GM11168 (cell line): ENCODE measurements at regions not wholly inside any gene's neighbourhood (a gene's known extent, or its start where the extent isn't known, plus 50 kb on each side); places are given as distances from the start of the nearest gene placed in this dataset.

Source experiments
- in situ Hi-C: fragments of 300-500 bp; cut with MboI; formaldehyde crosslinking; loops from one replicate; pipeline ENCODE4 v1.12.0; 2022; ENCODE audit warnings: low sequenced_read_pairs; ENCODE audit not compliant: unreplicated experiment

DNA sequence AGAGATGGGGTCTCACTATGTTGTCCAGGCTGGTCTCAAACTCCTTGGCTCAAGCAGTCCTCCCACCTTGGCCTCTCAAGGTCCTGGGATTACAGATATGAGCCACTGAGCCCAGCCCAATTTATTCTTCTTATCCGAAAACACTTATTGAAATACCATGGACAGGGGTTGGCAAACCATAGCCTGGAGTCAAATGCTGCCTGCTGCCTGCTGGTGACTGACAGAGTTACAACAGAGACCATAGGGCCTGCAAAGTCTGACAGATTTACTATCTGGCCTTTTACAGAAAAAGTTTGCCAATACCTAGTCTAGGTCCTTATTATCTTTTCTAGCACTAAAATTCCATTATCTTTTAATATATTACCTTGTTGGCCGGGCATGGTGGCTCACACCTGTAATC, 87.1 kb upstream of the ZNF281 start:
- in situ Hi-C loops: loop anchor here (10.0 to 25.0 kb wide), 2 partner anchors 360 to 812 kb away; no protein-coding TSS in a partner anchor

DNA sequence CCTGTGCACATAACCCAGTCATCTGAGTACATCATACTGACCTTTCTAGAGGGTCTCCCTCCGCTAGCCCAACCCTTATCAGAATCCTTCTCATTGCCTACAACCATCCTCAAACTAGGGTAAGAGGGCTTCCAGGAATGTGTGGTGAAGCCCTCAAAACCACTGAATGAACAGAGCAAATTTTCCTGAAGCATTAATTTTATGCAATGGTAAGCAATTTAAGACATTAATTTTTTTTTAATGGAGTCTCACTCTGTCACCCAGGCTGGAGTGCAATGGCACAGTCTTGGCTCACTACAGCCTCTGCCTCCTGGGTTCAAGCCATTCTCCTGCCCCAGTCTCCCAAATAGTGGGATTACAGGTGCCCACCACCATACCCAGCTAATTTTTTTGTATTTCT, 86.1 kb upstream of the ZNF281 start:
- in situ Hi-C loops: loop anchor here (10.0 to 25.0 kb wide), 2 partner anchors 359 to 811 kb away; no protein-coding TSS in a partner anchor

GRCh38 chr1:200493344-200493743, 83.5 kb upstream of the ZNF281 start:
- in situ Hi-C loops: loop anchor here (10.0 to 25.0 kb wide), 2 partner anchors 356 to 809 kb away; no protein-coding TSS in a partner anchor

DNA sequence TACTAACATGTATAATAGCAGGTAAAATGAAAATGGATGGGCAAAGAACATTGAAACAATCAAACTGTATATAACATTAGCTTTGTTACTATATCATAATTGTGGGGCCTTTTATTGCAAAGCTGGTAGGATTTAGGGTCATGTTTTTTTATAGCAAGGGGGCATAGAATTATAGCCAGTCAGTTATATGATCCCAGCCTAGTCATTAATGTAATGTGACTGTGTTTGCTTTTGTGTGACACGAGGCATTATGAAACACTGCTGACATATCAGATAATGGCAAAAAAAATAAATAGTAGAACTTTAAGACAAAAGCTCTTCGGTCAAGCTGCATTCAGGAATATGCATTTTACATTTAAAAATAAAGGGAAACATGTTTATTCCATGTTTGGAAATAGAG, 81.3 kb upstream of the ZNF281 start:
- in situ Hi-C loops: loop anchor here (10.0 to 25.0 kb wide), 2 partner anchors 354 to 806 kb away; no protein-coding TSS in a partner anchor

DNA sequence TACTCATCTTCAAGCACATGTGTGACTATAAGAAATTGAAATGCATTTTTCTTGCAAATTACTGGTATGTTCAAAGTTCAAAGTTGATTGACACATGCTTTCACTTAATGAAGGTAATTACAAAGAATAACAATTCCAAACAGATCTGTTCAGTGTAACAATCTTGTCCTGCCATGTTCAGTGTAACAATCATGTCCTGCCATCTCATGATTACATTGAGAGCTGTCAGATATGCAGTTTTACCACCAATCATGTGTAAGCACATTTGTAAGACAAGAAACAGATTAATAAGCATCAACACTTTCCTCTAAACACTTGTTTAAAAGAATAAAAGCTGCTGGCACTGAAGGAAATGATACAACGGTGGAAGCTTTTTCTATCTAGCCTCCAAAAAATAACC, 80.3 kb upstream of the ZNF281 start:
- in situ Hi-C loops: loop anchor here (10.0 to 25.0 kb wide), 2 partner anchors 353 to 805 kb away; no protein-coding TSS in a partner anchor

DNA sequence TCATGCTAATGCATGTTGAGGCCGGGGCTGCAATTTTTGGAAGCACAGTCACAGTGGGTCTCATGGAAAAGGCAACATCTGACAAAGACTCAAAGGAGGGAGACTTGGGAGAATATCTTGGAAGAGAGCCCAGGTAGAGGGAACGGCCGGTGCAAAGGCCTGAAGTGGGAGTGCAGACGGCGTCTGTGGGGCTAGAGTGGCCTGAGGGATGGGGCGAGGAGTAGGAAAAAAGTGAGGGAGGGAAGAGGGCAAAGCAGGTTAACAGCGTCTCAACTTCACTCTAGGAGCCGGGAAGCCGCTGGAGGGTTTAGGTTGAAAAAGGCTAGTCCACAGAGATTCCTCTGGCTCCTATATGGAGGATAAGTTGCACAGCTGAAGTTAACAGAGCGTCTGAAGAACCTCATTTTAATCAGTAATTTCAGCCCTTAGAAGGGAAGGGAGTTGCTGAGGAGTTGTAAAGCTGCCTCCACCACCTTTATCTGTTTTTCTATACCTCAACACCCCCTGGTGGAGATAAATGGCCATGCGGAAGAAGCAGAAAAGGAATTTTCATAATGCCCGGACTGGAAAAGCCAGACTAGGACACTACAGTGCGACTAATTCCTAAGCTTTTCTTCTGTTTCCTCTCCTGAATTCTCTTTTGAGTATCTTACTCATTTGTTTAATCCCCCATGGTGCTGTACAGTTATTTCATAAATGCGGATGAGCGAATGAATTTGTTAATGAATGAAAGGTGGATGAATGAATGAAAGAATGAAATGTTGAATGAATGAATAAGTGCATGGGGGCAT, 78.7 kb upstream of the ZNF281 start:
- in situ Hi-C loops: loop anchor here (10.0 to 25.0 kb wide), 2 partner anchors 204 to 351 kb away; no protein-coding TSS in a partner anchor

- in situ Hi-C loops: loop anchor here (10.0 to 25.0 kb wide), 2 partner anchors 203 to 350 kb away; no protein-coding TSS in a partner anchor
Observed at GRCh38 chr1:200487650-200488049, 77.8 kb upstream of the ZNF281 start.

GRCh38 chr1:200486634-200487033, 76.8 kb upstream of the ZNF281 start:
- in situ Hi-C loops: loop anchor here (10.0 to 25.0 kb wide), 2 partner anchors 202 to 349 kb away; no protein-coding TSS in a partner anchor

DNA sequence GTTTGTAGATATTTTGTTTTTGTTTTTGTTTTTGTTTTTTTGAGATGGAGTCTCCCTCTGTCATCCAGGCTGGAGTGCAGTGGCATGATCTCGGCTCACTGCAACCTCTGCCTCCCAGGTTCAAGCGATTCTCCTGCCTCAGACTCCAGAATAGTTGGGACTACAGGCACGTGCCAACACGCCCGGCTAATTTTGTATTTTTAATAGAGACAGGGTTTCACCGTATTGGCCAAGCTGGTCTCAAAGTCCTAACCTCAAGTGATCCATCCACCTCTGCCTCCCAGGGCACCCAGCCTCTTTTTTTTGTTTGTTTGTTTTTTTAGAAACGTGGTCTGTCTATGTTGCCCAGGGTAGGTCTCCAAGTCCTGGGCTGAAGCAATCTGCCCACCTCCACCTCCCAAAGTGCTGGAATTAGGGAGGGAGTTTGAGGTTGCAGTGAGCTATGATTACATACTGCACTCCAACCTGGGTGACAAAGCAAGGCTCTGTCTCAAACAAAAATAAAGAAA, 74.7 kb upstream of the ZNF281 start:
- in situ Hi-C loops: loop anchor here (10.0 to 25.0 kb wide), 2 partner anchors 200 to 347 kb away; no protein-coding TSS in a partner anchor

GRCh38 chr1:200483491-200484143, 73.8 kb upstream of the ZNF281 start:
- in situ Hi-C loops: loop anchor here (10.0 to 25.0 kb wide), 2 partner anchors 199 to 346 kb away; no protein-coding TSS in a partner anchor

GRCh38 chr1:200480964-200481363, 71.1 kb upstream of the ZNF281 start:
- in situ Hi-C loops: loop anchor here (10.0 to 25.0 kb wide), 2 partner anchors 196 to 344 kb away; no protein-coding TSS in a partner anchor

- in situ Hi-C loops: loop anchor here (10.0 to 25.0 kb wide), 2 partner anchors 195 to 343 kb away; no protein-coding TSS in a partner anchor
Observed at GRCh38 chr1:200479816-200480215, 70.0 kb upstream of the ZNF281 start.

GRCh38 chr1:200478945-200479558, 69.2 kb upstream of the ZNF281 start:
- in situ Hi-C loops: loop anchor here (25.0 kb wide), 1 partner anchor 342 kb away; no protein-coding TSS in a partner anchor

DNA sequence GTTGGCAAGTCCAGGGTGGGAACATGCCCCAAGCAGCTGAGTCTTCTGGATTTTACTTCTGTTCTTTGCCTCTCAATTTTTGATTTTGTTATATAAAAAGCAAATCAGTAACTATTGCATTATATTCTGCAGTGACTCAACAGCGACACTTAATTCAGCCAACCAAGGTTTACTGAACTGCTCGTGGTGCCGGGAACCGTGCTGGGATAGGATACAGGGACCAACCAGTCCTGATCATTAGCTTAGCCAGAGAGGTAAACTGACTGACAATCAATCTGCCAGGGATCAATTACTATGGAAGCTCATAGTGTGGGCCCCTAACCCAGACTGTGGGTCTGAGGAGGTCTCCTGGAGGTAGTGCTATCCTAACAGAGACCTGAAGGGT, 68.4 kb upstream of the ZNF281 start:
- in situ Hi-C loops: loop anchor here (25.0 kb wide), 1 partner anchor 341 kb away; no protein-coding TSS in a partner anchor

- in situ Hi-C loops: loop anchor here (25.0 kb wide), 1 partner anchor 337 kb away; no protein-coding TSS in a partner anchor
Observed at GRCh38 chr1:200474633-200475032, 64.8 kb upstream of the ZNF281 start.

GRCh38 chr1:200473698-200474371, 64.0 kb upstream of the ZNF281 start:
- in situ Hi-C loops: no loop called here

DNA sequence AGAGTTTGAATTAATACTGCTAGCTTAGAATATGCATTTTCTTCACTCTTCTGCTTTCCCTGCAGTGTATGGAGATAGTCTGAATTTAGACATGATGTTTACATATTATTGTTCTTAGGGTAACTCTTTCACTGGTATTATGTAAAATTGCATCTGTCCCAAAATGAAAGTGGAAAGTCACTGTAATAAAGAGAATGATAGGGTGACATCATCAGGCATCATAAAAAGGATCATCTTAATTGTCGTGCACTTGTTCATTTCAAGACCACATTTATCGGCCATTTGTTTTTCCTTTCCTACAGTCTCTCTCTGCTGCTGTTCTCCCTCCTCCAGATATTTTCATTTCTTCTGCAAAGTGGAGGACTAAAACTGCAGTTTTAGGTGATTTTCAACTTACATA, 61.9 kb upstream of the ZNF281 start:
- in situ Hi-C loops: no loop called here

DNA sequence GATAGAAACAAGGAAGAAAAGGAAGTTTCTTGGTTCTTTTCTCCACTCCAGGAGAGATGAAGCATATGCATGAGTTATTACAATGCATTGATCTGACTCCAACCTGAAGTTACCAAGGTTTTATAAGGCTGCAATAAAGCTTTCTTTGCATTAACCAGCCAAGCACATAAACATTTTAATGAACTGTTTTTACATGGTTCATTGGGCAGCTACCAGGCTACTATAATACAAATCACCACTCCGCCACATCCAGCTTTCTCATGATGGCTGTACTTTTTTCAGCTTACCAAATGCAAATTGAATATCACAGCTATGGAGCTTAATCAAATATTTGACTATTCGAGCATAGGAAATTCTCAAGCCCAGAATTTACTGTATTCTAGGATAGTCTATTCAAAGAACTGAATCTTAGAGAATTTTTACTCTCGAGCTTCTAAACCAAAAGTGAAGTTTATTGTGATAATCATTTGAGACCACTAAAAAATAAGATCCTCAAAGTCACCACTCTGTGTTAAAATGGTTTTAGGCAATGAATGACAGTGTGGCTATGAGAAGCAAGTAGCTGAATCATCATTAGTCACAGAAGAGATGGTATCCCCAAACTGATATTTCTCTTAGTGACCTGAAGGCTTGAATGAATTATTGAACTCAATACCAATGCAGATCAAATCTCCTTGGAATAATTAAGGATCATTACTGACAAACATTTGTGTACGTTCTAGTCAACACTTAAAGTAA, 58.6 kb upstream of the ZNF281 start:
- in situ Hi-C loops: no loop called here
